ENCODE measurements at regions not wholly inside any gene's neighbourhood (a gene's known extent, or its start where the extent isn't known, plus 50 kb on each side); places are given as distances from the start of the nearest gene placed in this dataset.

GRCh38 chr6:167717455-167717854, 109.3 kb upstream of the AFDN start:
- TF ChIP-seq CTCF (IDR thresholded peaks at IDR 0.05; ENCODE audit: insufficient read depth, low read length, poor library complexity, severe bottlenecking), result no peak
- TF ChIP-seq EZH2phosphoT487 (conservative IDR thresholded peaks at IDR 0.05; ENCODE audit: low read length), result no peak
